Rectal smooth muscle tissue (tissue), 1 donor: ENCODE measurements at regions not wholly inside any gene's neighbourhood (a gene's known extent, or its start where the extent isn't known, plus 50 kb on each side); places are given as distances from the start of the nearest gene placed in this dataset.

Experiments used
- H3K27ac ChIP-seq: one replicate; pipeline ENCODE4 v1.7.0; 2013; ENCODE audit warnings: low read depth, low read length, inconsistent platforms
- H3K27me3 ChIP-seq: one replicate; pipeline ENCODE4 v1.7.0; 2013; ENCODE audit warnings: low read length; ENCODE audit not compliant: control insufficient read depth, insufficient read depth
- H3K36me3 ChIP-seq: one replicate; pipeline ENCODE4 v1.7.0; 2013; ENCODE audit warnings: low read length; ENCODE audit not compliant: control insufficient read depth, insufficient read depth
- H3K4me1 ChIP-seq: one replicate; pipeline ENCODE4 v1.7.0; 2013; ENCODE audit warnings: low read length; ENCODE audit not compliant: control insufficient read depth, insufficient read depth
- H3K4me3 ChIP-seq: one replicate; pipeline ENCODE4 v1.7.0; 2013; ENCODE audit warnings: low read length
- H3K9ac ChIP-seq: one replicate; pipeline ENCODE4 v1.7.0; 2013; ENCODE audit warnings: low read length

DNA sequence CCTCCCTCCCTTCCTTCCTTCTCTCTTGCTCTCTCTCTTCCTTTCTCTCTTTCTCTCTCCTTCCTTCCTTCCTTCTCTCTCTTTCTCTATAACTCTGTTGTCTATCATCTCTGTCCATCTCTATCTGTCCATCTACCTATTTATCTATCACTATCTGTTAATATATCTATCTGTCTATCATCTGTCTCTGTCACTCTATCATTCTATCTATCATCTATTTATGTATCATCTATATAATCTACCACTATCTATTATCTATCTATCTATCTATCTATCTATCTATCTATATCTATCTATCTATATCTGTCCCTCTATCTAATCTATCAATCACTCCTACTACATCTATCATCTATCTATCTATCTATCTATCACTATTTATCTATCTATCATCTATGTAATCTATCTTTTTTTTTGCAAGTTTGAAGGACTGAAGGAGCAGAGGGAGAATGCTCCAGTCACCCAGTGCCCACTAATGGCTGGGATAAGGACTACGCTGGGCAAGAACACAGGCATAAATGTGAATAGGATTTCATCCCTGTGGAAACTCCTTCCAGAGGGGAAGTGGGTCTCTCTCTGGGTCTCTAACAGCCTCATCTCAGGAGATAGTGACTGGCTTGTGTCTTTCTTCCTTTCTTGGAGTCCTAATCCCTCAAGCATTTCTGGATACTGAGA, 427.0 kb downstream of the LPIN1 start:
- Histone ChIP-seq H3K27ac (no peak overlapping the region), H3K4me1 (peaks cover 23% of the 10 kb centered on the region), H3K36me3 (no peaks in the 10 kb centered on the region), H3K27me3 (no peaks in the 10 kb centered on the region), H3K4me3 (no peak overlapping the region), H3K9ac (no peak overlapping the region)

DNA sequence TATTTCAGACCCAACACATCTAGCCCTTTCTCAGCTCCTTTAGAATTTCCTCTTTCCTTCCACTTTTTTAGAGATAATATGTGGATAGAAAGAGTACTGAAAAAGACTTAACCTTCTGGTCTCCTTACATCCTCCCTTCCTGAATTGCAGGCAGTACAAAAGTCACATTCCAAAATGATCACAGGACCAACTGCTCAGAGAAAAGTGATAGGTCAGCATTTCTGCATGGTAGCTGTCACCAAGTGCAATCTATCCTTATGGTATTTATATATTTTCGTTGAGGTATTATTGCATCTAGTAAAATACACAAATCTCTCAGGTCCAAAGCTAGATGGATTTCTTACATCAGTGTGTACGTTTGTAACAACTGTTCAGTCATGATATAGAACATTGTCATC, 427.5 kb downstream of the LPIN1 start:
- peaks cover 23% of the 10 kb centered on the region for H3K4me1 ChIP-seq
- H3K4me3 ChIP-seq = no peak overlapping the region
- H3K9ac ChIP-seq = no peak overlapping the region
- H3K36me3 ChIP-seq = no peaks in the 10 kb centered on the region
- H3K27me3 ChIP-seq = no peaks in the 10 kb centered on the region
- no peak overlapping the region for H3K27ac ChIP-seq

DNA sequence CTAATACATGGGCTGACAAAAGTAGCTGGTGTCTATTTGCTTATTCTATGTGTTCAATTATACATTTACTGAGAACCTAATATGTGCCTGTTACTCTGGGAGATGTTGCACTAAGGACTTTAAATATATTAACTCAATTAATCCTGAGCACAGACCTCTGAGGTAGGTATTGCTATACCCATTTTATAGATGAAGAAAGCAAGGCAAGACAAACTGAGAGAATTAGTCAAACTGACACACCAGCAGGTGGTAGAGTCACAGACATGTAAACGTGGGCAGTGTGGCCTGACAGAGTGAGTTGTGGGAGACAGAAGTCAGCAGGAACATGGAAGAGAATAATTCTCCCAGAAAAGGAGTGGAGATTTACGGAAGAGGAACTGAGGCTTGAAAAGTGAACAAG, 428.9 kb downstream of the LPIN1 start:
- H3K27ac ChIP-seq = no peak overlapping the region
- H3K4me1 ChIP-seq = peaks cover 10% of the 10 kb centered on the region
- H3K27me3 ChIP-seq = no peaks in the 10 kb centered on the region
- no peak overlapping the region for H3K9ac ChIP-seq
- H3K36me3 ChIP-seq = no peaks in the 10 kb centered on the region
- no peak overlapping the region for H3K4me3 ChIP-seq

DNA sequence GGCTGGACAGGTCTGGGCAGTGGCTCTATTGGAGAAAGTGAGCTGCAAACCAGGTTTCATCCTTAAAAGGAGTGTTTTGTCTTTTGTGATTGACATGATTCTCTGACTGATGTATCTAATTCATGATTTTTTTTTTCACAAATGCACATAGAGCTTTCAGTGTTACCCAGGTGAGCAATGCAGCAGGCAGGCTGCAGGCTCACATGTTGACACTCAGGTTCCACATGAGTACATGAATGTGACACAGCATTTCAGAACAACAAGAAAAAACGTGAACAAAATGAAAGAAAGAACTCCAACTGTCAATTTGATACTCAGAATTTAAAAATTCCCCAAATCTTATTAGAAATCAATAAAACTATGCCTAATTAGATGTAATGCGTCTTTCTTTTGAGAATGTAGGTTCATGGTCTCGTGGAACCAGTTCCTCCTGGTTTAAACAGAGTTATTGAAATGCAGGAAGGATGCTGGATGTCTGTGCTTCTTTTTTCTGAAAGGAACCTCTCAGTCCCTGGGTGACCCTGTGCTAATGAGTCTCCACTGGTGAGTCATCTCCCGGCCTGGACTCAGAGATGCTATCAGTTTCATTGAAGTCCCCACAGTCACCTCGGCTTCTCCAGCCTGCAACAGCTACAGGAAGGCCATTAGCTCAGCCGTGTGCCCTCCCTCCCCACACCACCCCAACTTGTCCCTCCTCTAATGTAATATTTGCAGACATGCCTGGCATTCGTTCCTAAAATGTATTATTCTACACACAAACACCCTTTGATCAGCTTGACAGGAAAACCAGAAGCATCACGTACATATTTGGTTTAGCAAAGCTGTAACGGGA, 430.4 kb downstream of the LPIN1 start:
- peaks cover 7% of the 10 kb centered on the region for H3K4me1 ChIP-seq
- no peak overlapping the region for H3K27ac ChIP-seq
- H3K27me3 ChIP-seq = no peaks in the 10 kb centered on the region
- no peak overlapping the region for H3K9ac ChIP-seq
- no peak overlapping the region for H3K4me3 ChIP-seq
- H3K36me3 ChIP-seq = no peaks in the 10 kb centered on the region

DNA sequence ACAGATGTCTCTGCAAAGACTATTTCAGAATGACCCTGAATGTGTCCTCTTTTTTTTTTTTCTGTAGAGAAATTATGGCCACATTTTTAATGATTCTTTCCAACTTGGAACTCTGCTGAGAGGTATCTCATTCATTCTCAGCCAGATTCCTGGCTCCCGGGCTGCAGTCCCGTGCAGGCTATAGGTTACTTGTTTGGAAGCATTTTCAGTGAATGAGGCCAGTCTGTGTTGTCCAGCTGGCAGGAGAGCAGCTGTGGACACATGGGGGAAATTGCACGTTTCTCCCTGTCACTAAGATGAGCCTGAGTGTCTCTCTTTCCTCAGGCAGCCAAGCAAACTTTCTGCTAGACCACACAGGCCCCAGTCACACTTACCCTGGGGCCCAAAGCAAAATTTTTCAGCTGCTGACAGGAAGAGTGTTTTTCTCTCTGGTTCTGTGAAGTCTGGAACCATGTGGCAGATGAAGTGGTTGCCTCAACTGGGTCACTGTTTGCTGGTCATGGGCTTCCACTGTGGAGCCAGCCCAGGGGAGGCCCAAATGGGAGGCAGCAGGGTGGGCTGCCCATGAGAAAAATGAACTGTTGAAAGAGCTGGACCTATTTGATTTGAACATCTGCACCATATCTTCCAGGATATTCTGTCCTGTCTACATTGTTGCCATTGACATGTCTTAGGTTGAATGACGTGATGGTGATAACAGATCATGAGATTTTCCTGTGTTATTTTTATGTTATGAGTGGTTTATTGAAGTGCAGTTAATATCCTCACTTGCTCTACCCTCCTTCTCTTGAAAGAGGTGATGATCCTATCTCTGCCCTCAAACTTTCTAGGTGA, 431.2 kb downstream of the LPIN1 start:
- no peak overlapping the region for H3K9ac ChIP-seq
- no peak overlapping the region for H3K4me3 ChIP-seq
- no peaks in the 10 kb centered on the region for H3K27me3 ChIP-seq
- no peaks in the 10 kb centered on the region for H3K36me3 ChIP-seq
- H3K4me1 ChIP-seq = peaks cover 7% of the 10 kb centered on the region
- no peak overlapping the region for H3K27ac ChIP-seq

DNA sequence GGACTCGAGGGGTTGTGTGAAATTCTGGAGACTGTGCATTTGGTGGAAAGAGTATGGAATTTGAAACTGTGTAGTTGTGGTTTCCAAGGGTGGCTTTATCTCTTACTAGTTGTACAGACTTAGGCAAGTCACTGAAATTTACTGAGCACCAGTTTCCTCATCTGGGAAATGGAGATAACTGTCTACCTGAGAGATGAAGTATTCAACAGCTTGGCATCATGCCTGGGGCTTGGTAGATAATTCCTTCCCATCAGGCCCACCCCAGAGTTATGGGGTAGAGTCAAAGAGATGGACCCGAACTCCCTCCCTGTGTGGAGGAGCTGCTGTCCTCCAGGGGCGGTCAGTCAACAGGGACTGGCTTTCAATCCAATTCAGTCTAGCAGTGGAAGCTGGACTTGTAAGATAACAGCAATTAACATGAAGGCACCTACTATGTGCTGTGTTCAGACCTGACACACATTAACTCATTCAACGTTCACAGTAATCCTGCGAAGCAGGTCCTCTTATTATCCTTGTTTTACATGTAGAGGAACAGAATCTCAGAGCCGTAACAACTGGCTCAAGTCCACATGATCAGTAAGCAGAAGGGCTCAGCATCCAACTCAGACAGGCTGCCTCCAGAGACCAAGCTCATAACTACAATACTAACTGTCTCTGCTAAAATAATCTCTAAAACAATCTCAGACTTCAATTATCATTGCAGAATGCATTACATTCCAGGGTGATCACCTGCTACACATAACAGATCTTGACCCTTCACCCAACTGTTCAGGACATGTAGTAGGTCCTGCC, 432.1 kb downstream of the LPIN1 start:
- Histone ChIP-seq H3K36me3 (no peaks in the 10 kb centered on the region), H3K9ac (no peak overlapping the region), H3K27me3 (no peaks in the 10 kb centered on the region), H3K4me3 (no peak overlapping the region), H3K4me1 (peaks cover 7% of the 10 kb centered on the region), H3K27ac (no peak overlapping the region)

DNA sequence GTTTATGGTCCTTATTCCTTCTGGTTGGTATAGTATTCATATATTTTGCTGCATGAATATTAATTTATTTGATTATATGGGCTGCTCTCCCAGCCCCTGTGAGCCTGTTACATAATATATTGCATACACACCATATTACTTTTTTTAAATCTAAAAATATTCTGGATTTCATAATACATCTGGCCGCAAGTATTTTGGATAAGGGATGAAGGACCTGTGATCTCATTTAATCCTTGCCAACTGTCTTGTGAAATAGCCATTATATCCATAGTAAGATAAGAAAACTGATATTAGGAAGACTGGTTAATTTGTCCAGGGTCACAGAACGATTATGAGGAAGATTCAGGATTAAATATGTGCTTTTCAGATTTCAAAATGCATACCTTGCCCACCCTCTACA, 433.6 kb downstream of the LPIN1 start:
- H3K27ac ChIP-seq = no peak overlapping the region

DNA sequence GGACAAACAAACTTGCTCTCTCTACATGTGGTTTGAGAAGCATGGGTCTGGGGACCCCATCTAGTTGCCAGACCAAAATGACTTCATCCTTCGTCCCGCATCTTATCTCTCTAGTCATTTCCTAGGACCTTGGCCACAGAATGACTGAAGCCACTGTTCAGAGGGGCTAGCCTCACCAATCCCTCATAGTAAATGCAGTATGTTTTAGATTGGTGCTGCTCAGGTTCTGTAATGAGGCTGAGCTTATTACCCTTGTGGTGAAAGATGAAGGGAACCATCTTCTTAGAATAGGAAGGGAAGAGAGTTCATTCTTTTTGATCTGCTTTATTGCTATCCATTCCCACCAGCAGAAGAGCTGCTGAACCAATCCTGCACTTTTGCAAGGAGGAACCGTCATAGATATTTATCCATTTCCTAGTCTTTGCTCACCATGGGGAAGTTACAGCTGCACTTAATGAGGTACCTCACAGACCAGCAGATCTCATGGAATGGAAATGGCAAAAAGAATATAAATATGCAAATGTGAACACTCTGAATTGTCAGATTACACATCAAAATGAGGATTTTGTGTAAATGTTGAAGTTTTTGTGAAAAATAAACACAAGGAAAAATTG, 436.7 kb downstream of the LPIN1 start:
- H3K27ac ChIP-seq = no peak overlapping the region
- no peaks in the 10 kb centered on the region for H3K4me1 ChIP-seq
- H3K4me3 ChIP-seq = no peak overlapping the region
- H3K36me3 ChIP-seq = no peaks in the 10 kb centered on the region
- no peak overlapping the region for H3K9ac ChIP-seq
- no peaks in the 10 kb centered on the region for H3K27me3 ChIP-seq

More for the DNA sequence above, 433.6 kb downstream of the LPIN1 start:
- Histone ChIP-seq H3K4me1 (peaks cover 7% of the 10 kb centered on the region), H3K9ac (no peak overlapping the region), H3K4me3 (no peak overlapping the region), H3K36me3 (no peaks in the 10 kb centered on the region), H3K27me3 (no peaks in the 10 kb centered on the region)

DNA sequence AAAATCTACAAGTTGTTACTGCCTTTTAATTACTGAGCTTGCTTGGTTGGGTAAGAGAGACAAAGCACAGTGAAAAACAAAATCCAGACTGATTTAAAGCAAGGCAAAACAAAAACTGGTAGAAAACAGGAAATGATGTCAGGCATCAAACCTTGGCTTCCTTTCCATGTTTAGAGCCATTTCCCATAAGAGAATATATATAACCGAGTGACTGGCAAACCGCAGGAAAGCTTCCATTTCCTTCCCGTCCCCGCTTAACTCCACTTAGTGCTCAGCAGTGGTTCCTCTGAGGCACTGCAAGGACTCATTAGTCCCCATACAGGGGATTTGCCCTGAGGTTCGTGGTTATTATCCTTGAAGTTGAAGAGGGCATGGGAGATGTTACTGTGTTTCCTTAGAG, 446.3 kb downstream of the LPIN1 start:
- H3K27me3 ChIP-seq = no peaks in the 10 kb centered on the region
- no peak overlapping the region for H3K9ac ChIP-seq
- H3K27ac ChIP-seq = no peak overlapping the region
- no peak overlapping the region for H3K4me3 ChIP-seq
- no peaks in the 10 kb centered on the region for H3K4me1 ChIP-seq
- H3K36me3 ChIP-seq = no peaks in the 10 kb centered on the region

DNA sequence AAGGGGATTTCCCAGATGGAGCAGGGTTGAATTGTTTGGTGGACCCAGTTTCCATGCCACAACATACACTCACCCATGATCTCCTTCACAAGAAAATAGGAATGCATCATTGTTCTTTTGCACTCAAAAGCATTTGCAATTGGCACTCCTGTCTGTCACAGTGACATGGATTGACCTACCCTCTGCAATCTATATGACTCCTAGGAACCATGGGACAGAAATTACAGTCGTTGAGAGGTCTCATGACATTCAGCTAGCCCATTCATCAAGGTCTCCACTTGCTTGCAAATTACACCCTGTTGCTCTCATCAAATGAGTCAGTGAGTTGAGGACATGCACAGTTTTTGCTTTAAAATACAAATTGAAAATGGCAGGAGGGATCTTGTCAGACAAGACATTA, 448.5 kb downstream of the LPIN1 start:
- H3K4me3 ChIP-seq = no peak overlapping the region

DNA sequence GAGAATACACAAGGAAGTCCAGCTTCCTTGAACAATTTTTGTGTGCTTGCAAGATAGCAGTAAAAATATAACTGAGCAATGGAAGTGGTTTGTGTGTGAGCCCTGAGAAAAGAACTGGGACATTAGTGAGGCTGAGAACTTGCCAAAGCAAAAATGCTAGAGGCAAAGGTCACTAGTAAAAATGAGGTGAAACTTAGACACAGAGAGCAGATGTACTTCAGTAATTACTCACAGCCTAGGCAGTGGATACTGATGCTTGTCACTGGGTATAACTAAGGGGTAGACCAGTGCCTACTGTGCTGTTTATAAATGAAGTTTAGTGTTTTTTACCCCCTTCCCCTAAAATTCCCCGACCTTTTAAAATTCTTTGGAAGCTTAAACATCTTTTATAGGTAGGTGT, 450.1 kb downstream of the LPIN1 start:
- Histone ChIP-seq H3K4me1 (no peaks in the 10 kb centered on the region), H3K4me3 (no peak overlapping the region), H3K9ac (no peak overlapping the region), H3K27me3 (no peaks in the 10 kb centered on the region), H3K36me3 (no peaks in the 10 kb centered on the region), H3K27ac (no peak overlapping the region)

More for the DNA sequence above, 448.5 kb downstream of the LPIN1 start:
- Histone ChIP-seq H3K4me1 (no peaks in the 10 kb centered on the region), H3K36me3 (no peaks in the 10 kb centered on the region), H3K9ac (no peak overlapping the region), H3K27me3 (no peaks in the 10 kb centered on the region), H3K27ac (no peak overlapping the region)
